ENCODE measurements at regions not wholly inside any gene's neighbourhood (a gene's known extent, or its start where the extent isn't known, plus 50 kb on each side); places are given as distances from the start of the nearest gene placed in this dataset.

GRCh38 chr11:126113012-126113411 lies 50.3 kb upstream of the CDON start:
- Histone ChIP-seq H3K4me3 (no peak overlapping the region), H3K4me1 (peaks cover 51 to 62% of the 10 kb centered on the region in 2 donors), H3K9me3 (no peaks in the 10 kb centered on the region), H3K36me3 (no peaks in the 10 kb centered on the region), H3K27me3 (no peaks in the 10 kb centered on the region), H3K27ac (peak overlapping the region; percentile 77 to 87 (median 83))
- intact Hi-C loops (cut with DNase I; ENCODE audit: low total_unique reads) (loop anchor here (1.0 to 5.0 kb wide), 6 partner anchors 50 to 211 kb away; partner anchors contain the start of genes DDX25, FOXRED1, PUS3 and SRPRA), in situ Hi-C loops (cut with MboI; ENCODE audit: low sequenced_read_pairs in 4 of 4) (loop anchor here in 1 of 4 donors (10.0 kb wide), 1 partner anchor 82 kb away; no protein-coding TSS in a partner anchor)
- DNase-seq (no peak), ATAC-seq (no peak)
- no peak for TF ChIP-seq POLR2A (IDR thresholded peaks at IDR 0.05)
- no peak for TF ChIP-seq CTCF (IDR thresholded peaks at IDR 0.05 in 4 of 5, conservative IDR thresholded peaks at IDR 0.05 in 1 of 5)

- no peaks in the 10 kb centered on the region for H3K36me3 ChIP-seq
- no peak overlapping the region for H3K4me3 ChIP-seq
- H3K27ac ChIP-seq: peak overlapping the region in 2 of 4 donors; percentile 50 to 87
- peak in 1 of 2 donors; percentile 26 for DNase-seq
- H3K4me1 ChIP-seq: peaks cover 51 to 62% of the 10 kb centered on the region in 2 donors
- H3K27me3 ChIP-seq: no peaks in the 10 kb centered on the region
- no peak for ATAC-seq
- TF ChIP-seq POLR2A (IDR thresholded peaks at IDR 0.05) (no peak), CTCF (IDR thresholded peaks at IDR 0.05 in 4 of 5, conservative IDR thresholded peaks at IDR 0.05 in 1 of 5) (no peak)
- no peaks in the 10 kb centered on the region for H3K9me3 ChIP-seq
- in situ Hi-C loops (cut with MboI; ENCODE audit: low sequenced_read_pairs in 4 of 4) (loop anchor here in 1 of 4 donors (10.0 kb wide), 1 partner anchor 82 kb away; no protein-coding TSS in a partner anchor), intact Hi-C loops (cut with DNase I; ENCODE audit: low total_unique reads) (loop anchor here (5.0 kb wide), 5 partner anchors 80 to 210 kb away; partner anchors contain the start of genes DDX25, FOXRED1, PUS3 and SRPRA)
Observed at GRCh38 chr11:126112547-126112946, 49.9 kb upstream of the CDON start.

Data from gastrocnemius medialis (tissue), 4 donors.